ENCODE measurements at regions not wholly inside any gene's neighbourhood (a gene's known extent, or its start where the extent isn't known, plus 50 kb on each side); places are given as distances from the start of the nearest gene placed in this dataset.

- TF ChIP-seq EP300 (IDR thresholded peaks at IDR 0.05) (no peak), POLR2A (IDR thresholded peaks at IDR 0.05) (no peak)
- TF ChIP-seq, protein P1, sequence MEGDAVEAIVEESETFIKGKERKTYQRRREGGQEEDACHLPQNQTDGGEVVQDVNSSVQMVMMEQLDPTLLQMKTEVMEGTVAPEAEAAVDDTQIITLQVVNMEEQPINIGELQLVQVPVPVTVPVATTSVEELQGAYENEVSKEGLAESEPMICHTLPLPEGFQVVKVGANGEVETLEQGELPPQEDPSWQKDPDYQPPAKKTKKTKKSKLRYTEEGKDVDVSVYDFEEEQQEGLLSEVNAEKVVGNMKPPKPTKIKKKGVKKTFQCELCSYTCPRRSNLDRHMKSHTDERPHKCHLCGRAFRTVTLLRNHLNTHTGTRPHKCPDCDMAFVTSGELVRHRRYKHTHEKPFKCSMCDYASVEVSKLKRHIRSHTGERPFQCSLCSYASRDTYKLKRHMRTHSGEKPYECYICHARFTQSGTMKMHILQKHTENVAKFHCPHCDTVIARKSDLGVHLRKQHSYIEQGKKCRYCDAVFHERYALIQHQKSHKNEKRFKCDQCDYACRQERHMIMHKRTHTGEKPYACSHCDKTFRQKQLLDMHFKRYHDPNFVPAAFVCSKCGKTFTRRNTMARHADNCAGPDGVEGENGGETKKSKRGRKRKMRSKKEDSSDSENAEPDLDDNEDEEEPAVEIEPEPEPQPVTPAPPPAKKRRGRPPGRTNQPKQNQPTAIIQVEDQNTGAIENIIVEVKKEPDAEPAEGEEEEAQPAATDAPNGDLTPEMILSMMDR (IDR thresholded peaks at IDR 0.05) = no peak
Observed at GRCh38 chr1:87563211-87563610, 234.5 kb downstream of the LMO4 start.
